ENCODE measurements at regions not wholly inside any gene's neighbourhood (a gene's known extent, or its start where the extent isn't known, plus 50 kb on each side); places are given as distances from the start of the nearest gene placed in this dataset.
"Not testable (repeated sequence)": the region's sequence is repeated elsewhere in the genome, so short reads cannot be mapped to it uniquely, and the experiment has no call there.

- TF ChIP-seq MYC (IDR thresholded peaks at IDR 0.05; ENCODE audit: low read depth, low read length) (no peak), CTCF (IDR thresholded peaks at IDR 0.05; ENCODE audit: low read depth, low read length) (no peak), POLR2A (IDR thresholded peaks at IDR 0.05; ENCODE audit: extremely low read depth, insufficient read length) (no peak)
- TF ChIP-seq, protein P1, sequence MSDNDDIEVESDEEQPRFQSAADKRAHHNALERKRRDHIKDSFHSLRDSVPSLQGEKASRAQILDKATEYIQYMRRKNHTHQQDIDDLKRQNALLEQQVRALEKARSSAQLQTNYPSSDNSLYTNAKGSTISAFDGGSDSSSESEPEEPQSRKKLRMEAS (IDR thresholded peaks at IDR 0.05; ENCODE audit: low read depth, low read length): no peak
- DNase-seq (ENCODE audit: low read depth): no peak
- H3K4me3 ChIP-seq (ENCODE audit: low read depth, low read length): no peak overlapping the region
Observed at GRCh38 chr18:1075322-1075721, 170.7 kb downstream of the ADCYAP1 start.

- no peak overlapping the region for H3K4me3 ChIP-seq (ENCODE audit: low read depth, low read length)
- no peak for DNase-seq (ENCODE audit: low read depth)
- TF ChIP-seq MYC (IDR thresholded peaks at IDR 0.05; ENCODE audit: low read depth, low read length): no peak
- TF ChIP-seq, protein P1 (IDR thresholded peaks at IDR 0.05; ENCODE audit: low read depth, low read length): no peak
- no peak for TF ChIP-seq CTCF (IDR thresholded peaks at IDR 0.05; ENCODE audit: low read depth, low read length)
- TF ChIP-seq POLR2A (IDR thresholded peaks at IDR 0.05; ENCODE audit: extremely low read depth, insufficient read length): no peak
Observed at GRCh38 chr18:1075876-1076275, 171.2 kb downstream of the ADCYAP1 start.

- TF ChIP-seq POLR2A (IDR thresholded peaks at IDR 0.05; ENCODE audit: extremely low read depth, insufficient read length): no peak
- no peak for TF ChIP-seq MYC (IDR thresholded peaks at IDR 0.05; ENCODE audit: low read depth, low read length)
- TF ChIP-seq, protein P1 (IDR thresholded peaks at IDR 0.05; ENCODE audit: low read depth, low read length): no peak
- no peak for TF ChIP-seq CTCF (IDR thresholded peaks at IDR 0.05; ENCODE audit: low read depth, low read length)
- no peak for DNase-seq (ENCODE audit: low read depth)
- no peak overlapping the region for H3K4me3 ChIP-seq (ENCODE audit: low read depth, low read length)
Observed at GRCh38 chr18:1078301-1078700, 173.6 kb downstream of the ADCYAP1 start.

DNA sequence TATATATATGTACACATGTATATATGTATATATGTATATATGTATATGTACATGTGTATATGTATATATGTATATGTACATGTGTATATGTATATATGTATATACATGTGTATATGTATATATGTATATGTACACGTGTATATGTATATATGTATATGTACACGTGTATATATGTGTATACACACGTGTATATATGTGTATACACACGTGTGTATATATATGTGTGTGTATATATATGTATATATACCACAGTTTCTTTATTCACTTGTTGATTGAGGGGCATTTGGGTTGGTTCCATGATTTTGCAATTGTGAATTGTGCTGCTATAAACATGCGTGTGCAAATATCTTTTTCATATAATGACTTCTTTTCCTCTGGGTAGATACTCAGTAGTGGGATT is 179.0 kb downstream of the ADCYAP1 start:
- H3K4me3 ChIP-seq (ENCODE audit: low read depth, low read length): not testable (repeated sequence)

GRCh38 chr18:1090758-1091157 is 186.1 kb downstream of the ADCYAP1 start:
- no peak for TF ChIP-seq MYC (IDR thresholded peaks at IDR 0.05; ENCODE audit: low read depth, low read length)
- no peak for TF ChIP-seq CTCF (IDR thresholded peaks at IDR 0.05; ENCODE audit: low read depth, low read length)
- TF ChIP-seq POLR2A (IDR thresholded peaks at IDR 0.05; ENCODE audit: extremely low read depth, insufficient read length): no peak
- TF ChIP-seq, protein P1 (IDR thresholded peaks at IDR 0.05; ENCODE audit: low read depth, low read length): no peak
- no peak for DNase-seq (ENCODE audit: low read depth)
- no peak overlapping the region for H3K4me3 ChIP-seq (ENCODE audit: low read depth, low read length)

More for the DNA sequence above, 179.0 kb downstream of the ADCYAP1 start:
- DNase-seq (ENCODE audit: low read depth): not testable (repeated sequence)

- H3K4me3 ChIP-seq (ENCODE audit: low read depth, low read length): no peak overlapping the region
- no peak for DNase-seq (ENCODE audit: low read depth)
- no peak for TF ChIP-seq POLR2A (IDR thresholded peaks at IDR 0.05; ENCODE audit: extremely low read depth, insufficient read length)
- TF ChIP-seq, protein P1 (IDR thresholded peaks at IDR 0.05; ENCODE audit: low read depth, low read length): no peak
- no peak for TF ChIP-seq MYC (IDR thresholded peaks at IDR 0.05; ENCODE audit: low read depth, low read length)
- no peak for TF ChIP-seq CTCF (IDR thresholded peaks at IDR 0.05; ENCODE audit: low read depth, low read length)
Observed at GRCh38 chr18:1092228-1092627, 187.6 kb downstream of the ADCYAP1 start.
